HepG2 (cell line): ENCODE measurements at regions not wholly inside any gene's neighbourhood (a gene's known extent, or its start where the extent isn't known, plus 50 kb on each side); places are given as distances from the start of the nearest gene placed in this dataset.

ENCODE experiments used
- ATAC-seq: fragments of 200-7000 bp; cut with Tn5 transposase; 3 replicates; pipeline ENCODE4 v1.9.1; 2020; ENCODE audit warnings: mild to moderate bottlenecking, moderate library complexity
- BruUV-seq: library from RNA; stranded (reverse); fragments of 400-500 nt; replicated peaks from 2 replicates; lab custom pipeline; 2021; lab: Mats Ljungman, UMichigan
- CTCF ChIA-PET: fragments of 300-600 bp; formaldehyde crosslinking; extraction: SDS; loops from one replicate; lab custom pipeline; 2021; ENCODE audit warnings: low total read pairs, inconsistent platforms, low intra/inter-chr PET ratio; lab: Yijun Ruan, JAX
- POLR2A ChIA-PET: fragments of 350-600 bp; sonication (Branson Sonifier 250); formaldehyde crosslinking; loops from one replicate; lab custom pipeline; 2020; ENCODE audit warnings: antibody characterized with exemption, inconsistent platforms; lab: Yijun Ruan, JAX
- DNase-seq: peaks from one replicate; pipeline ENCODE4 v3.0.0-alpha.2; 2015; ENCODE audit warnings: low spot score
- FAIRE-seq: peaks from 3 replicates; lab custom pipeline; 2011; peaks lifted over from hg19 to GRCh38; lab: Jason Lieb, UNC
- H2AFZ ChIP-seq: one replicate; pipeline ENCODE4 v1.6.1; 2011; ENCODE audit warnings: low read length, inconsistent platforms
- H3K27ac ChIP-seq: fragments of 300-600 bp; 3 replicates; pipeline ENCODE4 v1.8.0; 2011; ENCODE audit warnings: mixed run types, mild to moderate bottlenecking, mixed read lengths, low read length, inconsistent platforms; ENCODE audit not compliant: insufficient read depth; ENCODE audit errors: extremely low read length
- H3K27me3 ChIP-seq, 2 experiments: fragments of 200-600 bp in 1 of 2; 2 replicates in 1 of 2; 3 replicates in 1 of 2; pipeline versions ENCODE4 v1.6.0 to v1.8.0; 2011; ENCODE audit warnings: low read length in 2 of 2, mild to moderate bottlenecking in 2 of 2, moderate library complexity in 2 of 2, inconsistent platforms in 1 of 2; ENCODE audit not compliant: insufficient read depth in 2 of 2, control insufficient read depth in 1 of 2
- H3K36me3 ChIP-seq, 2 experiments: fragments of 200-600 bp in 1 of 2; replicated peaks in 1 of 2; 2 replicates in 1 of 2; 3 replicates in 1 of 2; pipeline versions ENCODE4 v1.5.1 to v1.8.0; 2011; ENCODE audit warnings: low read length in 2 of 2, inconsistent platforms in 1 of 2; ENCODE audit not compliant: insufficient read depth in 2 of 2, control insufficient read depth in 1 of 2
- H3K4me1 ChIP-seq: 2 replicates; pipeline ENCODE4 v1.5.1; 2012; ENCODE audit warnings: low read length, inconsistent platforms; ENCODE audit not compliant: insufficient read depth
- H3K4me2 ChIP-seq: 2 replicates; pipeline ENCODE4 v1.6.0; 2011; ENCODE audit warnings: low read depth, low read length, inconsistent platforms
- H3K4me3 ChIP-seq, 3 experiments: fragments of 200-600 bp in 1 of 3; sonication (generic), shearing (Covaris generic) in 1 of 3; replicated peaks in 1 of 3; 2 replicates each; pipeline ENCODE4 v1.5.1; 2011 to 2016; ENCODE audit warnings: low read length in 3 of 3, inconsistent platforms in 2 of 3, low read depth in 2 of 3, mild to moderate bottlenecking in 2 of 3, control low read depth in 1 of 3, mixed read lengths in 1 of 3; ENCODE audit not compliant: insufficient read depth in 1 of 3
- H3K79me2 ChIP-seq: one replicate; pipeline ENCODE4 v1.6.1; 2011; ENCODE audit warnings: low read length, inconsistent platforms; ENCODE audit not compliant: insufficient read depth
- H3K9ac ChIP-seq: 2 replicates; pipeline ENCODE4 v1.6.0; 2011; ENCODE audit warnings: mild to moderate bottlenecking, low read depth, low read length, inconsistent platforms; ENCODE audit not compliant: insufficient read depth
- H3K9me3 ChIP-seq: 2 replicates; pipeline ENCODE4 v1.5.1; 2012; ENCODE audit warnings: mild to moderate bottlenecking, low read length
- H4K20me1 ChIP-seq: 2 replicates; pipeline ENCODE4 v1.6.0; 2011; ENCODE audit warnings: inconsistent platforms, mild to moderate bottlenecking, low read length, moderate library complexity; ENCODE audit not compliant: insufficient read depth
- GLI4 ChIP-seq: sonication (generic); formaldehyde crosslinking; IDR thresholded peaks from 2 replicates; pipeline ENCODE4 v1.5.1; 2020; ENCODE audit warnings: missing genetic modification reagents, mild to moderate bottlenecking, moderate library complexity, borderline replicate concordance
- HOXA9 ChIP-seq: sonication (generic); formaldehyde crosslinking; IDR thresholded peaks from 2 replicates; pipeline ENCODE4 v1.8.1; 2022; ENCODE audit warnings: missing genetic modification reagents, mild to moderate bottlenecking, moderate library complexity, borderline replicate concordance
- IKZF1 ChIP-seq: fragments of 450-650 bp; IDR thresholded peaks from 2 replicates; pipeline ENCODE4 v1.7.1; 2016
- KAT2B ChIP-seq: fragments of 150-350 bp; IDR thresholded peaks from 2 replicates; pipeline ENCODE4 v1.6.1; 2014; ENCODE audit warnings: low read depth, low read length, borderline replicate concordance
- NAIF1 ChIP-seq: sonication (generic); formaldehyde crosslinking; IDR thresholded peaks from 2 replicates; pipeline ENCODE4 v1.5.0; 2020; ENCODE audit warnings: mild to moderate bottlenecking, missing genetic modification reagents, borderline replicate concordance
- NFIC ChIP-seq: IDR thresholded peaks from 2 replicates; pipeline ENCODE4 v1.6.1; 2012; ENCODE audit warnings: mild to moderate bottlenecking, low read length, inconsistent platforms
- PRMT3 ChIP-seq: sonication (generic); formaldehyde crosslinking; IDR thresholded peaks from 2 replicates; pipeline ENCODE4 v1.8.1; 2022; ENCODE audit warnings: low read depth, mild to moderate bottlenecking, moderate library complexity, missing genetic modification reagents, borderline replicate concordance
- RFX3 ChIP-seq: IDR thresholded peaks from 2 replicates; pipeline ENCODE4 v1.6.1; 2016; ENCODE audit warnings: missing biosample characterization, missing genetic modification reagents
- ZBTB21 ChIP-seq: sonication (generic); formaldehyde crosslinking; IDR thresholded peaks from 2 replicates; pipeline ENCODE4 v1.4.0; 2020; ENCODE audit warnings: missing genetic modification reagents
- ZFAT ChIP-seq: sonication (generic); formaldehyde crosslinking; conservative IDR thresholded peaks from 2 replicates; pipeline ENCODE4 v1.8.1; 2023; ENCODE audit warnings: missing genetic modification reagents, inconsistent platforms
- ZNF3 ChIP-seq: IDR thresholded peaks from 2 replicates; pipeline ENCODE4 v1.7.0; 2017; ENCODE audit warnings: inconsistent platforms
- WGBS: methylation state at CpG from one replicate; pipeline ENCODE4 v1.1.6; 2017; ENCODE audit warnings: low lambda C conversion rate; 5-methylcytosine and 5-hydroxymethylcytosine counted together
- in situ Hi-C: cut with HindIII; loops from 2 replicates; pipeline ENCODE4 v1.10.0; 2017; ENCODE audit warnings: low pct_unique_long_range_greater_than_20kb; ENCODE audit not compliant: extremely low pct_ligation_motif_present
- intact Hi-C: fragments of 100-400 bp; cut with micrococcal nuclease; formaldehyde crosslinking; loops from one replicate; pipeline ENCODE4 v1.10.0; 2022; ENCODE audit not compliant: unreplicated experiment
- TF ChIP-seq, protein P1 (sequence below): sonication (generic); formaldehyde crosslinking; IDR thresholded peaks from 2 replicates; pipeline ENCODE4 v1.8.1; 2023; ENCODE audit warnings: missing genetic modification reagents, mild to moderate bottlenecking, borderline replicate concordance
- TF ChIP-seq, protein P2 (sequence below): sonication (generic); formaldehyde crosslinking; IDR thresholded peaks from 2 replicates; pipeline ENCODE4 v1.4.0; 2020; ENCODE audit warnings: missing genetic modification reagents, borderline replicate concordance
- TF ChIP-seq, protein P3 (sequence below): IDR thresholded peaks from 2 replicates; pipeline ENCODE4 v1.6.1; 2016; ENCODE audit warnings: missing compliant biosample characterization, missing genetic modification reagents, borderline replicate concordance
- TF ChIP-seq, protein P4 (sequence below): IDR thresholded peaks from 2 replicates; pipeline ENCODE4 v1.6.1; 2012; ENCODE audit warnings: inconsistent platforms

DNA sequence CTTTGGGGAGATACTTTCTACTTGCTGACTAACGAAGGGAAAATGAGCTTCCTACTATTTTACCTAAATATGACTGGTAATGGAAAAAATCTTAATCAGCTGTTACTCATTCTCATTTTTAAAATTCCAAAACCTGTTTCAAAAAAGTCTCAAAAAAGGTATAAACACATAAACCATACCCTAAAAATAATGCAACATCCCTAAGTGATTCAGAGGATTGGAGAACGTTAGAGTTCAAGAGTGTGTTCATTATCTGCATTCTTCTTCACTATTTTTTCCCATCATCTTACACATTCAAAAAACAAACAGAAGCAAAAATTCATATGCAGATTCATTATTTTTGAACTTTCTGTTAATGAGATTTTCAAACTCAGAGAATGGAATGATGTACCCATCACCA, 150.4 kb upstream of the GNAI1 start:
- no TSS peak for BruUV-seq
- DNase-seq: no peak
- no peaks in the 10 kb centered on the region for H4K20me1 ChIP-seq
- ChIA-PET CTCF (no interaction called here), POLR2A (no interaction called here)
- TF ChIP-seq HOXA9 (CRISPR knock-in tag): no peak
- H3K27ac ChIP-seq: no peak overlapping the region
- in situ Hi-C loops (no loop called here), intact Hi-C loops (no loop called here)
- H3K4me1 ChIP-seq: no peaks in the 10 kb centered on the region
- no peak overlapping the region for H3K4me2 ChIP-seq
- no peak overlapping the region for H3K4me3 ChIP-seq
- no peaks in the 10 kb centered on the region for H3K79me2 ChIP-seq
- no peaks in the 10 kb centered on the region for H3K9me3 ChIP-seq
- no peaks in the 10 kb centered on the region for H3K27me3 ChIP-seq
- H3K9ac ChIP-seq: no peak overlapping the region
- 0% methylated on average over 2 of the region's 2 CpGs for WGBS
- ATAC-seq: no peak
- H3K36me3 ChIP-seq: no peaks in the 10 kb centered on the region
- no peak overlapping the region for H2AFZ ChIP-seq
- no peak for FAIRE-seq

DNA sequence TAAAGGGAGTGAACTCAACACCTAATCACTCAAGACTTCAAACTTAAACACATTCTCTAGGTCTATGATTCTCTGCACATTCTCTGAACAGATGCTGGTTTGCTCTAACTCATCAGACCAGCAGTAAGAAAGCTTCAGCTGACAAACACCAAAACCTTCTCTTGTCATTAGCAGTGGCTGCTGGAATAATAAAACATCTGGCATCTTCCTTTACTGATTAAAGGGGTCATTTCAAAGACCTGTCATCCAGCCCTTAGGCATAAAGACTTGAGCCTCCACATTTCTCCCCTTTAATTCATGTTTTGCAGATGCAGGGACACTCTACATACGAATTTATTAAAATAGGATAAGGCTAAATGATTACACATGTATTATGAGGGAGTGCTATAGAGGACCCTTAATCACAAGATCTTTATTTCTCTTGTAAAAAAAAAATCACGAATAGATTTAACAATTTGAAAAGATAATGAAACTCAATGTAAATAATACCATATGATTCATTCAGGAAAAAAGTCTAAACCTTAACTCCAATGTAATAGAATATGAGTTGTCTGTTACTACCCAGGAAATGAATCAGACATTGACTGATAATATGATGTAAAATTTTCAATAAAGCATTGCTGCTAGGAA, 152.4 kb upstream of the GNAI1 start:
- Histone ChIP-seq H3K79me2 (no peaks in the 10 kb centered on the region), H3K27me3 (no peaks in the 10 kb centered on the region), H3K4me3 (no peak overlapping the region), H2AFZ (no peak overlapping the region), H3K4me1 (no peaks in the 10 kb centered on the region), H3K4me2 (no peak overlapping the region), H3K9me3 (no peaks in the 10 kb centered on the region), H3K27ac (no peak overlapping the region), H4K20me1 (no peaks in the 10 kb centered on the region), H3K36me3 (no peaks in the 10 kb centered on the region), H3K9ac (no peak overlapping the region)
- intact Hi-C loops: no loop called here
- ChIA-PET CTCF (no interaction called here), POLR2A (no interaction called here)
- ATAC-seq: no peak
- no peak for FAIRE-seq
- 3% methylated on average over 2 of the region's 2 CpGs for WGBS
- no TSS peak for BruUV-seq
- in situ Hi-C loops: no loop called here
- DNase-seq: no peak
- TF ChIP-seq ZBTB21 (CRISPR knock-in tag): no peak
- TF ChIP-seq, protein P1, sequence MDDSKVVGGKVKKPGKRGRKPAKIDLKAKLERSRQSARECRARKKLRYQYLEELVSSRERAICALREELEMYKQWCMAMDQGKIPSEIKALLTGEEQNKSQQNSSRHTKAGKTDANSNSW: no peak
- no peak for TF ChIP-seq NAIF1
- no peak for TF ChIP-seq IKZF1
- TF ChIP-seq, protein P2, sequence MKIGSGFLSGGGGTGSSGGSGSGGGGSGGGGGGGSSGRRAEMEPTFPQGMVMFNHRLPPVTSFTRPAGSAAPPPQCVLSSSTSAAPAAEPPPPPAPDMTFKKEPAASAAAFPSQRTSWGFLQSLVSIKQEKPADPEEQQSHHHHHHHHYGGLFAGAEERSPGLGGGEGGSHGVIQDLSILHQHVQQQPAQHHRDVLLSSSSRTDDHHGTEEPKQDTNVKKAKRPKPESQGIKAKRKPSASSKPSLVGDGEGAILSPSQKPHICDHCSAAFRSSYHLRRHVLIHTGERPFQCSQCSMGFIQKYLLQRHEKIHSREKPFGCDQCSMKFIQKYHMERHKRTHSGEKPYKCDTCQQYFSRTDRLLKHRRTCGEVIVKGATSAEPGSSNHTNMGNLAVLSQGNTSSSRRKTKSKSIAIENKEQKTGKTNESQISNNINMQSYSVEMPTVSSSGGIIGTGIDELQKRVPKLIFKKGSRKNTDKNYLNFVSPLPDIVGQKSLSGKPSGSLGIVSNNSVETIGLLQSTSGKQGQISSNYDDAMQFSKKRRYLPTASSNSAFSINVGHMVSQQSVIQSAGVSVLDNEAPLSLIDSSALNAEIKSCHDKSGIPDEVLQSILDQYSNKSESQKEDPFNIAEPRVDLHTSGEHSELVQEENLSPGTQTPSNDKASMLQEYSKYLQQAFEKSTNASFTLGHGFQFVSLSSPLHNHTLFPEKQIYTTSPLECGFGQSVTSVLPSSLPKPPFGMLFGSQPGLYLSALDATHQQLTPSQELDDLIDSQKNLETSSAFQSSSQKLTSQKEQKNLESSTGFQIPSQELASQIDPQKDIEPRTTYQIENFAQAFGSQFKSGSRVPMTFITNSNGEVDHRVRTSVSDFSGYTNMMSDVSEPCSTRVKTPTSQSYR (CRISPR knock-in tag): no peak
- TF ChIP-seq, protein P3, sequence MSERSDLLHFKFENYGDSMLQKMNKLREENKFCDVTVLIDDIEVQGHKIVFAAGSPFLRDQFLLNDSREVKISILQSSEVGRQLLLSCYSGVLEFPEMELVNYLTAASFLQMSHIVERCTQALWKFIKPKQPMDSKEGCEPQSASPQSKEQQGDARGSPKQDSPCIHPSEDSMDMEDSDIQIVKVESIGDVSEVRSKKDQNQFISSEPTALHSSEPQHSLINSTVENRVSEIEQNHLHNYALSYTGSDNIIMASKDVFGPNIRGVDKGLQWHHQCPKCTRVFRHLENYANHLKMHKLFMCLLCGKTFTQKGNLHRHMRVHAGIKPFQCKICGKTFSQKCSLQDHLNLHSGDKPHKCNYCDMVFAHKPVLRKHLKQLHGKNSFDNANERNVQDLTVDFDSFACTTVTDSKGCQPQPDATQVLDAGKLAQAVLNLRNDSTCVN: no peak
- no peak for TF ChIP-seq KAT2B
- TF ChIP-seq GLI4 (CRISPR knock-in tag): no peak
- TF ChIP-seq RFX3 (CRISPR knock-in tag): no peak
- TF ChIP-seq ZFAT (CRISPR knock-in tag): no peak
- TF ChIP-seq NFIC: no peak
- no peak for TF ChIP-seq ZNF3 (CRISPR knock-in tag)
- TF ChIP-seq, protein P4, sequence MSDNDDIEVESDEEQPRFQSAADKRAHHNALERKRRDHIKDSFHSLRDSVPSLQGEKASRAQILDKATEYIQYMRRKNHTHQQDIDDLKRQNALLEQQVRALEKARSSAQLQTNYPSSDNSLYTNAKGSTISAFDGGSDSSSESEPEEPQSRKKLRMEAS: no peak
- no peak for TF ChIP-seq PRMT3 (CRISPR knock-in tag)
